IMR-90 (cell line): ENCODE measurements at regions not wholly inside any gene's neighbourhood (a gene's known extent, or its start where the extent isn't known, plus 50 kb on each side); places are given as distances from the start of the nearest gene placed in this dataset.

ENCODE experiments used
- ATAC-seq: fragments of 200-7000 bp; cut with Tn5 transposase; 2 replicates; pipeline ENCODE4 v1.9.1; 2020; ENCODE audit warnings: low read depth, mild to moderate bottlenecking, moderate library complexity
- BruUV-seq: library from RNA; stranded (reverse); fragments of 400-500 nt; replicated peaks from 2 replicates; lab custom pipeline; 2021; lab: Mats Ljungman, UMichigan
- CTCF ChIA-PET: fragments of 300-600 bp; formaldehyde crosslinking; extraction: SDS; loops from one replicate; lab custom pipeline; 2021; ENCODE audit warnings: antibody characterized with exemption; lab: Yijun Ruan, JAX
- POLR2A ChIA-PET: fragments of 300-600 bp; sonication (Branson Sonifier 250); formaldehyde crosslinking; loops from one replicate; lab custom pipeline; 2022; ENCODE audit warnings: antibody characterized with exemption; ENCODE audit not compliant: unreplicated experiment; lab: Charles Lee
- DNase-seq: peaks from one replicate; pipeline ENCODE4 v3.0.0; 2013
- H2AFZ ChIP-seq: replicated peaks from 2 replicates; pipeline ENCODE3; 2013; ENCODE audit warnings: low read length, mild to moderate bottlenecking; ENCODE audit not compliant: poor library complexity
- H2AK5ac ChIP-seq: 2 replicates; pipeline ENCODE4 v1.6.1; 2013; ENCODE audit warnings: low read depth, low read length, inconsistent platforms
- H2AK9ac ChIP-seq: replicated peaks from 2 replicates; pipeline ENCODE3; 2013; ENCODE audit warnings: mild to moderate bottlenecking, low read depth, low read length, moderate library complexity; ENCODE audit not compliant: poor library complexity
- H2BK120ac ChIP-seq: 2 replicates; pipeline ENCODE4 v1.6.1; 2013; ENCODE audit warnings: low read depth, low read length, inconsistent platforms
- H2BK15ac ChIP-seq: 3 replicates; pipeline ENCODE4 v1.6.1; 2013; ENCODE audit warnings: low read depth, low read length, inconsistent platforms
- H2BK20ac ChIP-seq: 2 replicates; pipeline ENCODE4 v1.6.1; 2013; ENCODE audit warnings: low read depth, mild to moderate bottlenecking, inconsistent platforms, low read length, moderate library complexity
- H2BK5ac ChIP-seq: 2 replicates; pipeline ENCODE4 v1.6.1; 2013; ENCODE audit warnings: mild to moderate bottlenecking, low read depth, low read length, inconsistent platforms; ENCODE audit not compliant: poor library complexity, severe bottlenecking
- H3K14ac ChIP-seq: replicated peaks from 2 replicates; pipeline ENCODE4 v1.6.1; 2013; ENCODE audit warnings: low read depth, low read length, inconsistent platforms
- H3K18ac ChIP-seq: 2 replicates; pipeline ENCODE4 v1.6.1; 2013; ENCODE audit warnings: low read depth, low read length, control low read depth
- H3K23ac ChIP-seq: 2 replicates; pipeline ENCODE4 v1.6.1; 2013; ENCODE audit warnings: low read depth, low read length, inconsistent platforms
- H3K27ac ChIP-seq: 2 replicates; pipeline ENCODE4 v1.5.1; 2013; ENCODE audit warnings: mild to moderate bottlenecking, control low read depth, low read length; ENCODE audit not compliant: insufficient read depth
- H3K27me3 ChIP-seq: 2 replicates; pipeline ENCODE4 v1.6.1; 2013; ENCODE audit warnings: low read length; ENCODE audit not compliant: control insufficient read depth, insufficient read depth
- H3K36me3 ChIP-seq: 2 replicates; pipeline ENCODE4 v1.6.1; 2013; ENCODE audit warnings: low read length, mixed read lengths; ENCODE audit not compliant: control insufficient read depth, insufficient read depth
- H3K4ac ChIP-seq: 2 replicates; pipeline ENCODE4 v1.6.1; 2013; ENCODE audit warnings: low read depth, low read length, inconsistent platforms
- H3K4me1 ChIP-seq: 2 replicates; pipeline ENCODE4 v1.6.1; 2013; ENCODE audit warnings: low read length, mixed read lengths; ENCODE audit not compliant: control insufficient read depth, insufficient read depth
- H3K4me2 ChIP-seq: 2 replicates; pipeline ENCODE4 v1.6.1; 2013; ENCODE audit warnings: low read depth, mild to moderate bottlenecking, control low read depth, low read length, moderate library complexity
- H3K4me3 ChIP-seq: 2 replicates; pipeline ENCODE4 v1.5.1; 2013; ENCODE audit warnings: low read depth, mild to moderate bottlenecking, control low read depth, low read length, moderate library complexity; ENCODE audit not compliant: insufficient read depth
- H3K56ac ChIP-seq: 2 replicates; pipeline ENCODE4 v1.6.1; 2013; ENCODE audit warnings: low read length, inconsistent platforms; ENCODE audit not compliant: insufficient read depth; ENCODE audit errors: extremely low read depth
- H3K79me1 ChIP-seq, 2 experiments: 2 replicates each; pipeline ENCODE4 v1.6.1; 2013; ENCODE audit warnings: low read length in 2 of 2, inconsistent platforms in 1 of 2, low read depth in 1 of 2
- H3K9ac ChIP-seq: 2 replicates; pipeline ENCODE4 v1.6.1; 2013; ENCODE audit warnings: low read depth, low read length, control low read depth
- H3K9me1 ChIP-seq: 2 replicates; pipeline ENCODE4 v1.6.1; 2013; ENCODE audit warnings: low read length, inconsistent platforms; ENCODE audit not compliant: insufficient read depth
- H3K9me3 ChIP-seq: 2 replicates; pipeline ENCODE4 v1.6.1; 2013; ENCODE audit warnings: low read length; ENCODE audit not compliant: control insufficient read depth, insufficient read depth
- H4K20me1 ChIP-seq: 2 replicates; pipeline ENCODE4 v1.6.1; 2013; ENCODE audit warnings: low read length, inconsistent platforms; ENCODE audit not compliant: insufficient read depth
- H4K5ac ChIP-seq: 2 replicates; pipeline ENCODE4 v1.6.1; 2013; ENCODE audit warnings: mild to moderate bottlenecking, low read depth, low read length, control low read depth
- H4K8ac ChIP-seq, 2 experiments: 2 replicates each; pipeline ENCODE4 v1.6.1; 2013; ENCODE audit warnings: low read depth in 2 of 2, low read length in 2 of 2, control low read depth in 1 of 2, inconsistent platforms in 1 of 2
- H4K91ac ChIP-seq: 2 replicates; pipeline ENCODE4 v1.6.1; 2013; ENCODE audit warnings: low read depth, low read length, inconsistent platforms; ENCODE audit not compliant: insufficient read depth
- CEBPB ChIP-seq: IDR thresholded peaks from 2 replicates; pipeline ENCODE4 v1.6.1; 2012; ENCODE audit warnings: low read depth, low read length, improper control_type of control experiment
- CHD1 ChIP-seq: IDR thresholded peaks from 2 replicates; pipeline ENCODE4 v1.6.1; 2012; ENCODE audit warnings: low read depth, low read length, improper control_type of control experiment
- CTCF ChIP-seq: conservative IDR thresholded peaks from 2 replicates; pipeline ENCODE4 v1.5.1; 2012; ENCODE audit warnings: mild to moderate bottlenecking, low read depth, low read length, improper control_type of control experiment
- ELK1 ChIP-seq: fragments of 150-350 bp; IDR thresholded peaks from 2 replicates; pipeline ENCODE4 v1.6.1; 2016; ENCODE audit warnings: low read depth, mild to moderate bottlenecking, low read length, moderate library complexity, borderline replicate concordance
- MAFK ChIP-seq: IDR thresholded peaks from 2 replicates; pipeline ENCODE4 v1.6.1; 2012; ENCODE audit warnings: low read depth, low read length, improper control_type of control experiment
- MAZ ChIP-seq: IDR thresholded peaks from 2 replicates; pipeline ENCODE4 v1.6.1; 2012; ENCODE audit warnings: low read depth, mild to moderate bottlenecking, low read length, improper control_type of control experiment, moderate library complexity, borderline replicate concordance
- MXI1 ChIP-seq: IDR thresholded peaks from 2 replicates; pipeline ENCODE4 v1.6.1; 2012; ENCODE audit warnings: low read depth, mild to moderate bottlenecking, low read length, moderate library complexity, borderline replicate concordance
- NFE2L2 ChIP-seq: fragments of 150-350 bp; IDR thresholded peaks from 2 replicates; pipeline ENCODE4 v1.6.1; 2016; ENCODE audit warnings: low read depth, mild to moderate bottlenecking, low read length
- POLR2A ChIP-seq: IDR thresholded peaks from 2 replicates; pipeline ENCODE4 v1.6.1; 2012; ENCODE audit warnings: mild to moderate bottlenecking, low read depth, low read length
- RAD21 ChIP-seq: IDR thresholded peaks from 2 replicates; pipeline ENCODE4 v1.6.1; 2012; ENCODE audit warnings: low read length, improper control_type of control experiment
- RCOR1 ChIP-seq: IDR thresholded peaks from 2 replicates; pipeline ENCODE4 v1.6.1; 2012; ENCODE audit warnings: mild to moderate bottlenecking, low read length, improper control_type of control experiment; ENCODE audit not compliant: insufficient replicate concordance
- RFX5 ChIP-seq: IDR thresholded peaks from 2 replicates; pipeline ENCODE4 v1.8.0; 2012; ENCODE audit warnings: low read depth, mild to moderate bottlenecking, low read length, moderate library complexity
- SMC3 ChIP-seq: fragments of 150-350 bp; IDR thresholded peaks from 2 replicates; pipeline ENCODE4 v1.6.1; 2016; ENCODE audit warnings: low read depth, mild to moderate bottlenecking, antibody characterized with exemption, low read length, moderate library complexity
- WGBS, 2 experiments: methylation state at CpG; one replicate each; pipeline versions ENCODE4 v1.1.5 to v1.1.7; 2013; ENCODE audit warnings: missing lambda C conversion rate in 2 of 2; ENCODE audit not compliant: insufficient read length in 1 of 2; ENCODE audit errors: extremely low coverage in 2 of 2; 5-methylcytosine and 5-hydroxymethylcytosine counted together
- dilution Hi-C: fragments of 300-500 bp; cut with HindIII; formaldehyde crosslinking; loops from one replicate; pipeline ENCODE4 v1.14.3; 2018; ENCODE audit warnings: low sequenced_read_pairs; ENCODE audit not compliant: unreplicated experiment
- in situ Hi-C: fragments of 300-500 bp; cut with MboI; formaldehyde crosslinking; loops from 3 replicates; pipeline ENCODE4 v1.14.3; 2019; ENCODE audit warnings: low sequenced_read_pairs, inconsistent platforms, mixed read lengths
- intact Hi-C: fragments of 100-400 bp; cut with micrococcal nuclease; formaldehyde crosslinking; loops from 2 replicates; pipeline ENCODE4 v1.10.0; 2022

- no peak overlapping the region for H2BK15ac ChIP-seq
- WGBS, 2 experiments = no CpG with 5 or more reads among the region's 2 CpGs
- H3K4me1 ChIP-seq = no peaks in the 10 kb centered on the region
- dilution Hi-C loops (no loop called here), intact Hi-C loops (no loop called here), in situ Hi-C loops (no loop called here)
- H4K5ac ChIP-seq = no peak overlapping the region
- no peak overlapping the region for H3K27ac ChIP-seq
- no peaks in the 10 kb centered on the region for H3K36me3 ChIP-seq
- no peak overlapping the region for H2BK5ac ChIP-seq
- H2AK9ac ChIP-seq = no peak overlapping the region
- no peak overlapping the region for H3K56ac ChIP-seq
- H2AFZ ChIP-seq = no peak overlapping the region
- no peak overlapping the region for H2BK20ac ChIP-seq
- H3K18ac ChIP-seq = no peak overlapping the region
- no peak overlapping the region for H4K91ac ChIP-seq
- no peak overlapping the region for H3K9ac ChIP-seq
- no peak overlapping the region for H4K8ac ChIP-seq
- no peaks in the 10 kb centered on the region for H4K20me1 ChIP-seq
- no peak overlapping the region for H3K4me2 ChIP-seq
- TF ChIP-seq MAZ (no peak), SMC3 (no peak), POLR2A (no peak), CHD1 (no peak), CTCF (no peak), RFX5 (no peak), NFE2L2 (no peak), MAFK (no peak), ELK1 (no peak), RCOR1 (no peak), MXI1 (no peak), RAD21 (no peak), CEBPB (no peak)
- BruUV-seq = no TSS peak
- no peak overlapping the region for H2AK5ac ChIP-seq
- H3K79me1 ChIP-seq = no peaks in the 10 kb centered on the region
- CTCF ChIA-PET = no interaction called here
- H3K27me3 ChIP-seq = no peaks in the 10 kb centered on the region
- H3K14ac ChIP-seq = no peak overlapping the region
- no peak overlapping the region for H2BK120ac ChIP-seq
- POLR2A ChIA-PET = no interaction called here
- peaks cover 19% of the 10 kb centered on the region for H3K9me3 ChIP-seq
- H3K9me1 ChIP-seq = no peaks in the 10 kb centered on the region
- ATAC-seq (no peak), DNase-seq (no peak)
- H3K23ac ChIP-seq = no peak overlapping the region
- no peak overlapping the region for H3K4me3 ChIP-seq
- no peak overlapping the region for H3K4ac ChIP-seq
These were observed 652.5 kb upstream of the ADAMTS16 start for GRCh38 chr5:4487581-4487980.
